Liver (tissue), 8 donors: ENCODE measurements at regions not wholly inside any gene's neighbourhood (a gene's known extent, or its start where the extent isn't known, plus 50 kb on each side); places are given as distances from the start of the nearest gene placed in this dataset.

Experiments
- DNase-seq: peaks from one replicate; pipeline ENCODE4 v3.0.0-alpha.2; 2017; ENCODE audit warnings: low spot score
- H3K27ac ChIP-seq, 2 donors: one replicate each; pipeline ENCODE4 v1.7.0; 2013; ENCODE audit warnings: inconsistent platforms in 2 of 2, low read length in 2 of 2, control low read depth in 1 of 2, low read depth in 1 of 2, mild to moderate bottlenecking in 1 of 2
- H3K27me3 ChIP-seq, 4 donors: one replicate each; pipeline versions ENCODE4 v1.6.1 to v1.7.0; 2013; ENCODE audit warnings: low read length in 3 of 4, inconsistent platforms in 1 of 4, mild to moderate bottlenecking in 1 of 4, moderate library complexity in 1 of 4; ENCODE audit not compliant: control insufficient read depth in 4 of 4, insufficient read depth in 4 of 4
- H3K36me3 ChIP-seq, 4 donors: one replicate each; pipeline versions ENCODE4 v1.6.1 to v1.7.0; 2013; ENCODE audit warnings: low read length in 3 of 4, mild to moderate bottlenecking in 3 of 4, low read depth in 1 of 4, moderate library complexity in 1 of 4; ENCODE audit not compliant: control insufficient read depth in 4 of 4, insufficient read depth in 3 of 4
- H3K4me1 ChIP-seq, 4 donors: one replicate each; pipeline versions ENCODE4 v1.6.1 to v1.7.0; 2013; ENCODE audit warnings: low read length in 3 of 4, mild to moderate bottlenecking in 3 of 4, moderate library complexity in 1 of 4; ENCODE audit not compliant: control insufficient read depth in 4 of 4, insufficient read depth in 4 of 4
- H3K4me3 ChIP-seq, 3 donors: one replicate each; pipeline versions ENCODE4 v1.6.1 to v1.7.0; 2013; ENCODE audit warnings: low read length in 3 of 3, control low read depth in 1 of 3, low read depth in 1 of 3, mild to moderate bottlenecking in 1 of 3
- H3K9ac ChIP-seq, 2 donors: one replicate each; pipeline ENCODE4 v1.7.0; 2013; ENCODE audit warnings: low read length in 2 of 2, mild to moderate bottlenecking in 2 of 2, moderate library complexity in 2 of 2, control low read depth in 1 of 2, low read depth in 1 of 2
- H3K9me3 ChIP-seq, 4 donors: one replicate each; pipeline versions ENCODE4 v1.6.1 to v1.7.0; 2013; ENCODE audit warnings: low read length in 3 of 4; ENCODE audit not compliant: control insufficient read depth in 4 of 4
- EGR1 ChIP-seq, 2 donors: IDR thresholded peaks; 2 replicates each; pipeline ENCODE4 v1.6.1; 2016 to 2018; ENCODE audit warnings: antibody characterized with exemption in 2 of 2, low read depth in 2 of 2
- FOXA1 ChIP-seq: IDR thresholded peaks from 2 replicates; pipeline ENCODE4 v1.6.1; 2016; ENCODE audit warnings: antibody characterized with exemption
- FOXA2 ChIP-seq: IDR thresholded peaks from 2 replicates; pipeline ENCODE4 v1.6.1; 2016; ENCODE audit warnings: antibody characterized with exemption
- GABPA ChIP-seq, 2 donors: IDR thresholded peaks in 1 of 2; conservative IDR thresholded peaks in 1 of 2; 2 replicates each; pipeline ENCODE4 v1.6.1; 2016; ENCODE audit warnings: antibody characterized with exemption in 2 of 2, mild to moderate bottlenecking in 1 of 2, moderate library complexity in 1 of 2
- HNF4A ChIP-seq, 2 donors: conservative IDR thresholded peaks; 2 replicates each; pipeline ENCODE4 v1.6.1; 2016; ENCODE audit warnings: antibody characterized with exemption in 2 of 2, mild to moderate bottlenecking in 2 of 2
- JUND ChIP-seq, 2 donors: IDR thresholded peaks; 2 replicates each; pipeline ENCODE4 v1.6.1; 2016; ENCODE audit warnings: antibody characterized with exemption in 2 of 2
- NR2F2 ChIP-seq: IDR thresholded peaks from 2 replicates; pipeline ENCODE4 v1.6.1; 2016; ENCODE audit warnings: antibody characterized with exemption
- RAD21 ChIP-seq, 2 donors: IDR thresholded peaks; 2 replicates each; pipeline ENCODE4 v1.6.1; 2016; ENCODE audit warnings: antibody characterized with exemption in 2 of 2, mild to moderate bottlenecking in 2 of 2
- SP1 ChIP-seq: IDR thresholded peaks from 2 replicates; pipeline ENCODE4 v1.6.1; 2018; ENCODE audit warnings: antibody characterized with exemption, mild to moderate bottlenecking
- TAF1 ChIP-seq: conservative IDR thresholded peaks from 2 replicates; pipeline ENCODE4 v1.6.1; 2016; ENCODE audit warnings: antibody characterized with exemption, mild to moderate bottlenecking
- YY1 ChIP-seq: IDR thresholded peaks from 2 replicates; pipeline ENCODE4 v1.6.1; 2016; ENCODE audit warnings: antibody characterized with exemption, mild to moderate bottlenecking
- WGBS: extraction: QIAGEN DNeasy Blood & Tissue Kit; methylation state at CpG from one replicate; pipeline ENCODE4 v1.1.7; 2013; 5-methylcytosine and 5-hydroxymethylcytosine counted together
- TF ChIP-seq, protein P1 (sequence below): IDR thresholded peaks from 2 replicates; pipeline ENCODE4 v1.6.1; 2016; ENCODE audit warnings: antibody characterized with exemption
- TF ChIP-seq, protein P2 (sequence below): fragments of 150-350 bp; IDR thresholded peaks from 2 replicates; pipeline ENCODE4 v1.5.1; 2017; ENCODE audit warnings: improper control_type of control experiment, low read depth, low read length; ENCODE audit not compliant: missing input control
- TF ChIP-seq, protein P3 (sequence below): IDR thresholded peaks from 2 replicates; pipeline ENCODE4 v1.6.1; 2016; ENCODE audit warnings: antibody characterized with exemption, mild to moderate bottlenecking
- TF ChIP-seq, protein P4 (sequence below): IDR thresholded peaks from 2 replicates; pipeline ENCODE4 v1.6.1; 2016; ENCODE audit warnings: antibody characterized with exemption
- TF ChIP-seq, protein P5 (sequence below): IDR thresholded peaks from 2 replicates; pipeline ENCODE4 v1.6.1; 2016; ENCODE audit warnings: antibody characterized with exemption
- donor health status: healthy.
- donor health status: healthy.
- donor health status: healthy.
- donor health status: healthy.
- donor health status: healthy.

DNA sequence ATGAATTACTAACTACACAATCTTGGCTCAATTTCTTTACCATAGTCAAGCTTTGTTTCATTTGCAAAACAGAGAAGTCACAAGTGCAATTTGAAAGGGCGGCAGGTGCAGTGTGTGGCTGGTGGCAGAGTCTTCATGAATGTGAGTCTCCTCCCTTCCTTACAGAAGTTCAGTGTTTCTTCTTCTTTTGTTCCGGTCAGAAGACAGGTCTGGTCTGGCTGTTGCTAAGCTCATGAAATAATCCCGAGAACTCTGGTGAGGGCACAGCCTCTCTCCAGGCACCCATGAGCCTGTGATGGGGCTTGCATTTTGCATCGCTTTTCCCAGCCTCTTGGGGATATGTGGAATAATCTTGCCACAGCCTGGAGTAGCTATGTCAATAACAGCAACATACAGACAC is 824.8 kb upstream of the SALL3 start:
- H3K27me3 ChIP-seq = no peaks in the 10 kb centered on the region
- DNase-seq = no peak
- H3K9ac ChIP-seq = no peak overlapping the region
- H3K27ac ChIP-seq = no peak overlapping the region
- H3K4me1 ChIP-seq = no peaks in the 10 kb centered on the region
- no peak for TF ChIP-seq TAF1
- no peak for TF ChIP-seq NR2F2
- no peak for TF ChIP-seq EGR1 (IDR thresholded peaks at IDR 0.05; ENCODE audit: low read depth in 2 of 2)
- no peak for TF ChIP-seq SP1
- H3K4me3 ChIP-seq = no peak overlapping the region
- peaks cover 0 to 3% (median 0%) of the 10 kb centered on the region in 4 donors for H3K9me3 ChIP-seq
- 81% methylated on average over 4 of the region's 4 CpGs for WGBS
- no peaks in the 10 kb centered on the region for H3K36me3 ChIP-seq

DNA sequence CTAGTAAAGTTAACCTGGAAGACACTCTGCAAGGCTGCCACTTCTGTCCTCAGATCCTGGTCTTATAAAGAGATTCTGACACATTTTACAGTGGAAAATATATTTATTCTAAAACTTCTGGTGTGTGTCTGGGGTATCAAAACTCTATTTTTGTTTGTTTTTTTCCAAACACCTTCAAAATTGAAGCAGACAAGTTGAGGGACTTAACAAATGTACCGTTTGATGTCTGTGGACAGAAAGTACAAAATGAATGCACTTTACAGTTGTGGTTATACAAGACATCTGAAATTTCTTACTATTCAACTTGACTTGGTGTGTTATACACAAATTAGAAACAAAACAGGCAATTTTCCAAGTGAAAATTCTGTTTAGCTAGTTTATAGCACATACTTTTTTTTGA is 823.2 kb upstream of the SALL3 start:
- Histone ChIP-seq H3K27me3 (no peaks in the 10 kb centered on the region), H3K4me1 (no peaks in the 10 kb centered on the region), H3K4me3 (no peak overlapping the region), H3K27ac (no peak overlapping the region), H3K9me3 (peaks cover 0 to 3% (median 0%) of the 10 kb centered on the region in 4 donors), H3K36me3 (no peaks in the 10 kb centered on the region), H3K9ac (no peak overlapping the region)
- TF ChIP-seq, protein P1, sequence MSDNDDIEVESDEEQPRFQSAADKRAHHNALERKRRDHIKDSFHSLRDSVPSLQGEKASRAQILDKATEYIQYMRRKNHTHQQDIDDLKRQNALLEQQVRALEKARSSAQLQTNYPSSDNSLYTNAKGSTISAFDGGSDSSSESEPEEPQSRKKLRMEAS = no peak
- TF ChIP-seq, protein P2, sequence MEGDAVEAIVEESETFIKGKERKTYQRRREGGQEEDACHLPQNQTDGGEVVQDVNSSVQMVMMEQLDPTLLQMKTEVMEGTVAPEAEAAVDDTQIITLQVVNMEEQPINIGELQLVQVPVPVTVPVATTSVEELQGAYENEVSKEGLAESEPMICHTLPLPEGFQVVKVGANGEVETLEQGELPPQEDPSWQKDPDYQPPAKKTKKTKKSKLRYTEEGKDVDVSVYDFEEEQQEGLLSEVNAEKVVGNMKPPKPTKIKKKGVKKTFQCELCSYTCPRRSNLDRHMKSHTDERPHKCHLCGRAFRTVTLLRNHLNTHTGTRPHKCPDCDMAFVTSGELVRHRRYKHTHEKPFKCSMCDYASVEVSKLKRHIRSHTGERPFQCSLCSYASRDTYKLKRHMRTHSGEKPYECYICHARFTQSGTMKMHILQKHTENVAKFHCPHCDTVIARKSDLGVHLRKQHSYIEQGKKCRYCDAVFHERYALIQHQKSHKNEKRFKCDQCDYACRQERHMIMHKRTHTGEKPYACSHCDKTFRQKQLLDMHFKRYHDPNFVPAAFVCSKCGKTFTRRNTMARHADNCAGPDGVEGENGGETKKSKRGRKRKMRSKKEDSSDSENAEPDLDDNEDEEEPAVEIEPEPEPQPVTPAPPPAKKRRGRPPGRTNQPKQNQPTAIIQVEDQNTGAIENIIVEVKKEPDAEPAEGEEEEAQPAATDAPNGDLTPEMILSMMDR = no peak
- TF ChIP-seq, protein P3, sequence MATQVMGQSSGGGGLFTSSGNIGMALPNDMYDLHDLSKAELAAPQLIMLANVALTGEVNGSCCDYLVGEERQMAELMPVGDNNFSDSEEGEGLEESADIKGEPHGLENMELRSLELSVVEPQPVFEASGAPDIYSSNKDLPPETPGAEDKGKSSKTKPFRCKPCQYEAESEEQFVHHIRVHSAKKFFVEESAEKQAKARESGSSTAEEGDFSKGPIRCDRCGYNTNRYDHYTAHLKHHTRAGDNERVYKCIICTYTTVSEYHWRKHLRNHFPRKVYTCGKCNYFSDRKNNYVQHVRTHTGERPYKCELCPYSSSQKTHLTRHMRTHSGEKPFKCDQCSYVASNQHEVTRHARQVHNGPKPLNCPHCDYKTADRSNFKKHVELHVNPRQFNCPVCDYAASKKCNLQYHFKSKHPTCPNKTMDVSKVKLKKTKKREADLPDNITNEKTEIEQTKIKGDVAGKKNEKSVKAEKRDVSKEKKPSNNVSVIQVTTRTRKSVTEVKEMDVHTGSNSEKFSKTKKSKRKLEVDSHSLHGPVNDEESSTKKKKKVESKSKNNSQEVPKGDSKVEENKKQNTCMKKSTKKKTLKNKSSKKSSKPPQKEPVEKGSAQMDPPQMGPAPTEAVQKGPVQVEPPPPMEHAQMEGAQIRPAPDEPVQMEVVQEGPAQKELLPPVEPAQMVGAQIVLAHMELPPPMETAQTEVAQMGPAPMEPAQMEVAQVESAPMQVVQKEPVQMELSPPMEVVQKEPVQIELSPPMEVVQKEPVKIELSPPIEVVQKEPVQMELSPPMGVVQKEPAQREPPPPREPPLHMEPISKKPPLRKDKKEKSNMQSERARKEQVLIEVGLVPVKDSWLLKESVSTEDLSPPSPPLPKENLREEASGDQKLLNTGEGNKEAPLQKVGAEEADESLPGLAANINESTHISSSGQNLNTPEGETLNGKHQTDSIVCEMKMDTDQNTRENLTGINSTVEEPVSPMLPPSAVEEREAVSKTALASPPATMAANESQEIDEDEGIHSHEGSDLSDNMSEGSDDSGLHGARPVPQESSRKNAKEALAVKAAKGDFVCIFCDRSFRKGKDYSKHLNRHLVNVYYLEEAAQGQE = no peak
- TF ChIP-seq FOXA1 (no peak), GABPA (IDR thresholded peaks at IDR 0.05 in 1 of 2, conservative IDR thresholded peaks at IDR 0.05 in 1 of 2) (no peak), RAD21 (IDR thresholded peaks at IDR 0.05) (no peak), SP1 (no peak), YY1 (no peak), HNF4A (conservative IDR thresholded peaks at IDR 0.05) (no peak), EGR1 (IDR thresholded peaks at IDR 0.05; ENCODE audit: low read depth in 2 of 2) (no peak), TAF1 (no peak), NR2F2 (no peak), JUND (IDR thresholded peaks at IDR 0.05) (no peak), FOXA2 (no peak)
- TF ChIP-seq, protein P4, sequence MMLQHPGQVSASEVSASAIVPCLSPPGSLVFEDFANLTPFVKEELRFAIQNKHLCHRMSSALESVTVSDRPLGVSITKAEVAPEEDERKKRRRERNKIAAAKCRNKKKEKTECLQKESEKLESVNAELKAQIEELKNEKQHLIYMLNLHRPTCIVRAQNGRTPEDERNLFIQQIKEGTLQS = no peak
- TF ChIP-seq, protein P5, sequence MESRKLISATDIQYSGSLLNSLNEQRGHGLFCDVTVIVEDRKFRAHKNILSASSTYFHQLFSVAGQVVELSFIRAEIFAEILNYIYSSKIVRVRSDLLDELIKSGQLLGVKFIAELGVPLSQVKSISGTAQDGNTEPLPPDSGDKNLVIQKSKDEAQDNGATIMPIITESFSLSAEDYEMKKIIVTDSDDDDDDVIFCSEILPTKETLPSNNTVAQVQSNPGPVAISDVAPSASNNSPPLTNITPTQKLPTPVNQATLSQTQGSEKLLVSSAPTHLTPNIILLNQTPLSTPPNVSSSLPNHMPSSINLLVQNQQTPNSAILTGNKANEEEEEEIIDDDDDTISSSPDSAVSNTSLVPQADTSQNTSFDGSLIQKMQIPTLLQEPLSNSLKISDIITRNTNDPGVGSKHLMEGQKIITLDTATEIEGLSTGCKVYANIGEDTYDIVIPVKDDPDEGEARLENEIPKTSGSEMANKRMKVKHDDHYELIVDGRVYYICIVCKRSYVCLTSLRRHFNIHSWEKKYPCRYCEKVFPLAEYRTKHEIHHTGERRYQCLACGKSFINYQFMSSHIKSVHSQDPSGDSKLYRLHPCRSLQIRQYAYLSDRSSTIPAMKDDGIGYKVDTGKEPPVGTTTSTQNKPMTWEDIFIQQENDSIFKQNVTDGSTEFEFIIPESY = no peak
- DNase-seq = no peak
- 64% methylated on average over 1 of the region's 1 CpG for WGBS
